ENCODE measurements at regions not wholly inside any gene's neighbourhood (a gene's known extent, or its start where the extent isn't known, plus 50 kb on each side); places are given as distances from the start of the nearest gene placed in this dataset.
"Not testable (repeated sequence)": the region's sequence is repeated elsewhere in the genome, so short reads cannot be mapped to it uniquely, and the experiment has no call there.

GRCh38 chr7:110438926-110439325 lies 652.0 kb upstream of the LRRN3 start:
- DNase-seq (ENCODE audit: low read depth, low spot score); H3K4me3 ChIP-seq (ENCODE audit: low read length); H3K27me3 ChIP-seq (ENCODE audit: control insufficient read depth, insufficient read depth, low read length); H3K9me3 ChIP-seq (ENCODE audit: control insufficient read depth, insufficient read depth, low read length); H3K4me1 ChIP-seq (ENCODE audit: control insufficient read depth, insufficient read depth, low read length); H3K27ac ChIP-seq (ENCODE audit: low read length); H3K36me3 ChIP-seq (ENCODE audit: control insufficient read depth, insufficient read depth, low read length): not testable (repeated sequence)
- WGBS (ENCODE audit: insufficient coverage, insufficient read length), result no CpG with 5 or more reads among the region's 2 CpGs

GRCh38 chr7:110442381-110442837 lies 648.5 kb upstream of the LRRN3 start:
- no CpG with 5 or more reads among the region's 4 CpGs for WGBS (ENCODE audit: insufficient coverage, insufficient read length)
- H3K4me1 ChIP-seq (ENCODE audit: control insufficient read depth, insufficient read depth, low read length), result no peaks in the 10 kb centered on the region
- no peak overlapping the region for H3K4me3 ChIP-seq (ENCODE audit: low read length)
- H3K36me3 ChIP-seq (ENCODE audit: control insufficient read depth, insufficient read depth, low read length), result no peaks in the 10 kb centered on the region
- peak; percentile 58 for DNase-seq (ENCODE audit: low read depth, low spot score)
- H3K27me3 ChIP-seq (ENCODE audit: control insufficient read depth, insufficient read depth, low read length), result no peaks in the 10 kb centered on the region
- no peak overlapping the region for H3K27ac ChIP-seq (ENCODE audit: low read length)
- H3K9me3 ChIP-seq (ENCODE audit: control insufficient read depth, insufficient read depth, low read length), result no peaks in the 10 kb centered on the region

- Histone ChIP-seq H3K27me3 (ENCODE audit: control insufficient read depth, insufficient read depth, low read length) (no peaks in the 10 kb centered on the region), H3K27ac (ENCODE audit: low read length) (no peak overlapping the region), H3K4me1 (ENCODE audit: control insufficient read depth, insufficient read depth, low read length) (no peaks in the 10 kb centered on the region), H3K36me3 (ENCODE audit: control insufficient read depth, insufficient read depth, low read length) (no peaks in the 10 kb centered on the region), H3K9me3 (ENCODE audit: control insufficient read depth, insufficient read depth, low read length) (no peaks in the 10 kb centered on the region), H3K4me3 (ENCODE audit: low read length) (no peak overlapping the region)
- no peak for DNase-seq (ENCODE audit: low read depth, low spot score)
- WGBS (ENCODE audit: insufficient coverage, insufficient read length), result no CpG with 5 or more reads among the region's 6 CpGs
Measured at GRCh38 chr7:110446658-110447057, 644.3 kb upstream of the LRRN3 start.

GRCh38 chr7:110448918-110449317 lies 642.0 kb upstream of the LRRN3 start:
- Histone ChIP-seq H3K4me3 (ENCODE audit: low read length) (no peak overlapping the region), H3K9me3 (ENCODE audit: control insufficient read depth, insufficient read depth, low read length) (no peaks in the 10 kb centered on the region), H3K36me3 (ENCODE audit: control insufficient read depth, insufficient read depth, low read length) (no peaks in the 10 kb centered on the region), H3K27me3 (ENCODE audit: control insufficient read depth, insufficient read depth, low read length) (no peaks in the 10 kb centered on the region), H3K4me1 (ENCODE audit: control insufficient read depth, insufficient read depth, low read length) (no peaks in the 10 kb centered on the region), H3K27ac (ENCODE audit: low read length) (no peak overlapping the region)
- no peak for DNase-seq (ENCODE audit: low read depth, low spot score)

GRCh38 chr7:110454713-110455112 lies 636.2 kb upstream of the LRRN3 start:
- Histone ChIP-seq H3K9me3 (ENCODE audit: control insufficient read depth, insufficient read depth, low read length) (no peaks in the 10 kb centered on the region), H3K4me3 (ENCODE audit: low read length) (no peak overlapping the region), H3K27me3 (ENCODE audit: control insufficient read depth, insufficient read depth, low read length) (no peaks in the 10 kb centered on the region), H3K4me1 (ENCODE audit: control insufficient read depth, insufficient read depth, low read length) (no peaks in the 10 kb centered on the region), H3K27ac (ENCODE audit: low read length) (no peak overlapping the region), H3K36me3 (ENCODE audit: control insufficient read depth, insufficient read depth, low read length) (no peaks in the 10 kb centered on the region)
- no CpG with 5 or more reads among the region's 3 CpGs for WGBS (ENCODE audit: insufficient coverage, insufficient read length)
- no peak for DNase-seq (ENCODE audit: low read depth, low spot score)

- no peaks in the 10 kb centered on the region for H3K27me3 ChIP-seq (ENCODE audit: control insufficient read depth, insufficient read depth, low read length)
- no peak overlapping the region for H3K4me3 ChIP-seq (ENCODE audit: low read length)
- no peak for DNase-seq (ENCODE audit: low read depth, low spot score)
- no peak overlapping the region for H3K27ac ChIP-seq (ENCODE audit: low read length)
- H3K36me3 ChIP-seq (ENCODE audit: control insufficient read depth, insufficient read depth, low read length), result no peaks in the 10 kb centered on the region
- no peaks in the 10 kb centered on the region for H3K9me3 ChIP-seq (ENCODE audit: control insufficient read depth, insufficient read depth, low read length)
- H3K4me1 ChIP-seq (ENCODE audit: control insufficient read depth, insufficient read depth, low read length), result no peaks in the 10 kb centered on the region
- no CpG with 5 or more reads among the region's 2 CpGs for WGBS (ENCODE audit: insufficient coverage, insufficient read length)
Measured at GRCh38 chr7:110461621-110462020, 629.3 kb upstream of the LRRN3 start.

- H3K4me1 ChIP-seq (ENCODE audit: control insufficient read depth, insufficient read depth, low read length), result no peaks in the 10 kb centered on the region
- no peaks in the 10 kb centered on the region for H3K27me3 ChIP-seq (ENCODE audit: control insufficient read depth, insufficient read depth, low read length)
- DNase-seq (ENCODE audit: low read depth, low spot score), result no peak
Measured at GRCh38 chr7:110470420-110470819, 620.5 kb upstream of the LRRN3 start.

GRCh38 chr7:110472419-110472818 lies 618.5 kb upstream of the LRRN3 start:
- not testable (repeated sequence) for H3K27me3 ChIP-seq (ENCODE audit: control insufficient read depth, insufficient read depth, low read length); H3K36me3 ChIP-seq (ENCODE audit: control insufficient read depth, insufficient read depth, low read length); H3K4me3 ChIP-seq (ENCODE audit: low read length); H3K27ac ChIP-seq (ENCODE audit: low read length); H3K9me3 ChIP-seq (ENCODE audit: control insufficient read depth, insufficient read depth, low read length); DNase-seq (ENCODE audit: low read depth, low spot score); H3K4me1 ChIP-seq (ENCODE audit: control insufficient read depth, insufficient read depth, low read length)
- WGBS (ENCODE audit: insufficient coverage, insufficient read length), result no CpG with 5 or more reads among the region's 7 CpGs

More at GRCh38 chr7:110470420-110470819, 620.5 kb upstream of the LRRN3 start:
- no peak overlapping the region for H3K27ac ChIP-seq (ENCODE audit: low read length)
- no peaks in the 10 kb centered on the region for H3K9me3 ChIP-seq (ENCODE audit: control insufficient read depth, insufficient read depth, low read length)
- no peak overlapping the region for H3K4me3 ChIP-seq (ENCODE audit: low read length)
- H3K36me3 ChIP-seq (ENCODE audit: control insufficient read depth, insufficient read depth, low read length), result no peaks in the 10 kb centered on the region

GRCh38 chr7:110480964-110481363 lies 610.0 kb upstream of the LRRN3 start:
- H3K36me3 ChIP-seq (ENCODE audit: control insufficient read depth, insufficient read depth, low read length), result no peaks in the 10 kb centered on the region
- H3K27me3 ChIP-seq (ENCODE audit: control insufficient read depth, insufficient read depth, low read length), result no peaks in the 10 kb centered on the region
- no peak for DNase-seq (ENCODE audit: low read depth, low spot score)
- H3K9me3 ChIP-seq (ENCODE audit: control insufficient read depth, insufficient read depth, low read length), result peaks cover 2% of the 10 kb centered on the region; the same call in 1 of the 2 replicates
- no CpG with 5 or more reads among the region's 2 CpGs for WGBS (ENCODE audit: insufficient coverage, insufficient read length)
- no peaks in the 10 kb centered on the region for H3K4me1 ChIP-seq (ENCODE audit: control insufficient read depth, insufficient read depth, low read length)
- H3K4me3 ChIP-seq (ENCODE audit: low read length), result no peak overlapping the region
- no peak overlapping the region for H3K27ac ChIP-seq (ENCODE audit: low read length)

GRCh38 chr7:110483553-110483952 lies 607.4 kb upstream of the LRRN3 start:
- no peak for DNase-seq (ENCODE audit: low read depth, low spot score)
- no peaks in the 10 kb centered on the region for H3K27me3 ChIP-seq (ENCODE audit: control insufficient read depth, insufficient read depth, low read length)
- no CpG with 5 or more reads among the region's 3 CpGs for WGBS (ENCODE audit: insufficient coverage, insufficient read length)
- H3K4me1 ChIP-seq (ENCODE audit: control insufficient read depth, insufficient read depth, low read length), result no peaks in the 10 kb centered on the region
- no peaks in the 10 kb centered on the region for H3K36me3 ChIP-seq (ENCODE audit: control insufficient read depth, insufficient read depth, low read length)
- H3K27ac ChIP-seq (ENCODE audit: low read length), result no peak overlapping the region
- H3K9me3 ChIP-seq (ENCODE audit: control insufficient read depth, insufficient read depth, low read length), result peaks cover 2% of the 10 kb centered on the region; the same call in 1 of the 2 replicates
- no peak overlapping the region for H3K4me3 ChIP-seq (ENCODE audit: low read length)

- Histone ChIP-seq H3K27me3 (ENCODE audit: control insufficient read depth, insufficient read depth, low read length) (no peaks in the 10 kb centered on the region), H3K9me3 (ENCODE audit: control insufficient read depth, insufficient read depth, low read length) (peaks cover 2% of the 10 kb centered on the region; the same call in 1 of the 2 replicates), H3K27ac (ENCODE audit: low read length) (no peak overlapping the region), H3K4me3 (ENCODE audit: low read length) (no peak overlapping the region), H3K36me3 (ENCODE audit: control insufficient read depth, insufficient read depth, low read length) (no peaks in the 10 kb centered on the region), H3K4me1 (ENCODE audit: control insufficient read depth, insufficient read depth, low read length) (no peaks in the 10 kb centered on the region)
- DNase-seq (ENCODE audit: low read depth, low spot score), result no peak
- no CpG with 5 or more reads among the region's 2 CpGs for WGBS (ENCODE audit: insufficient coverage, insufficient read length)
Measured at GRCh38 chr7:110484356-110484755, 606.6 kb upstream of the LRRN3 start.
